ENCODE measurements at regions not wholly inside any gene's neighbourhood (a gene's known extent, or its start where the extent isn't known, plus 50 kb on each side); places are given as distances from the start of the nearest gene placed in this dataset.

DNA sequence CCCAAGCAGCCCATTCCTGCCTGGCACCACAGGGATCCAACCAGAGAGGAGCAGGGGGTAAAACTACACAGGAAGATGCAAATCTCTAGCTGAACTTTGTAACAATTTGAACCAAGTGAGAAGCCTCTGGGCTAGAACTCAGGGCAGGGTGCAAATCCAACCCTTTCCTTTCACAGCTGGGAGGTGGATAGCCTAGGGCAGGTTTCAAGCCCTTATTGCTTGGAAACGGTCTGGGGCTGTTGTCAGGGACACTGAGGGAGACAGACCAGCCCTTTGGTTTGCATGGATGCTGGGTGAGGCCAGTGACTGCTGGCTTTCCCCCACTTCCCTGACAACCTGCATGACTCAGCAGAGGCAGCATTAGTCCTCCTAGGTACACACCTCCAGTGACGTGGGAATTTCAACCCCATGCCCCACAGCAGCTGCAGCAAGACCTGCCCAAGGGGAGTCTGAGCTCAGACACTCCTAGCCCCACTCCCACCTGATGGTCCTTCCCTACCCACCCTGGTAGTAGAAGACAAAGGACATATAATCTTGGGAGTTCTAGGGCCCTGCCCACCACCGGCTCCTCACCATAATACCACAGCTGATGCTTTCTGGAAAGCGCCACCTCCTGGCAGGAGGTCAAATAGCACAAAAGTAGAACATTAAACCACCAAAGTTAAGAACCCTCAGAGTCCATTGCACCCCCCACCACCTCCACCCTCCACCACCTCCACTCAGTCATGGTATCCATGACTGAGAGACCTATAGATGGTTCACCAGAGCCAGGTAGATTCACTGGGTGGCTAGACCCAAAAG lies 797.7 kb upstream of the MAN1A1 start:
- Histone ChIP-seq H3K4me1 (ENCODE audit: insufficient read depth, low read length) (no peaks in the 10 kb centered on the region), H3K4ac (ENCODE audit: low read depth, low read length) (no peak overlapping the region; the same call in 1 of the 2 replicates), H2BK12ac (ENCODE audit: insufficient read length, low read depth, low read length) (no peak overlapping the region), H3T11ph (ENCODE audit: low read length) (no peak overlapping the region), H3K4me2 (ENCODE audit: insufficient read depth, insufficient read length, low read length) (no peak overlapping the region), H2BK20ac (ENCODE audit: low read depth, low read length, poor library complexity, severe bottlenecking) (peak overlapping the region; percentile 26), H3K23me2 (ENCODE audit: insufficient read length, low read depth, low read length, poor library complexity, severe bottlenecking) (no peaks in the 10 kb centered on the region), H4K20me1 (ENCODE audit: control insufficient read depth, insufficient read depth, insufficient read length) (no peaks in the 10 kb centered on the region), H3K79me2 (ENCODE audit: insufficient read depth, low read length) (no peaks in the 10 kb centered on the region), H4K5ac (ENCODE audit: insufficient read length, low read depth, low read length) (peak overlapping the region; percentile 63), H4K8ac (replicated peaks; ENCODE audit: insufficient read length, low read depth, low read length) (no peak overlapping the region), H2BK120ac (ENCODE audit: low read depth, low read length, poor library complexity, severe bottlenecking) (no peak overlapping the region), H3K9ac (ENCODE audit: extremely low read depth, insufficient read length, low read length) (no peak overlapping the region), H2AFZ (ENCODE audit: low read length) (no peak overlapping the region), H2BK5ac (ENCODE audit: insufficient read length, low read length) (no peak overlapping the region), H3K23ac (ENCODE audit: insufficient read length, low read depth, low read length) (no peak overlapping the region), H3K56ac (ENCODE audit: insufficient read length, low read depth, low read length) (no peak overlapping the region), H2AK5ac (ENCODE audit: insufficient read length, low read length) (no peak overlapping the region), H4K91ac (ENCODE audit: insufficient read length, low read depth, low read length) (no peak overlapping the region), H3K27ac (ENCODE audit: insufficient read length, low read depth, low read length) (no peak overlapping the region), H3K18ac (ENCODE audit: insufficient read length, low read depth, low read length) (no peak overlapping the region), H2BK15ac (ENCODE audit: low read depth, low read length) (no peak overlapping the region), H3K27me3 (ENCODE audit: insufficient read depth, low read length) (no peaks in the 10 kb centered on the region), H3K9me3 (ENCODE audit: control insufficient read depth, low read depth, low read length) (no peaks in the 10 kb centered on the region), H3K79me1 (ENCODE audit: insufficient read depth, low read depth, low read length, poor library complexity, severe bottlenecking) (no peaks in the 10 kb centered on the region), H3K14ac (ENCODE audit: insufficient read depth, low read length) (no peak overlapping the region)
- no CpG with 5 or more reads among the region's 4 CpGs for WGBS (ENCODE audit: extremely low coverage, insufficient read length, low lambda C conversion rate)
- Mint-ChIP-seq H3K4me1 (peaks cover 0 to 2% of the 10 kb centered on the region in 2 experiments; a peak in 1 of 4 replicates), H3K36me3 (ENCODE audit: insufficient read depth in 1 of 3, low read depth in 3 of 3) (peaks cover 5 to 10% (median 7%) of the 10 kb centered on the region in 3 experiments; a peak in 4 of 7 replicates), H3K27me3 (ENCODE audit: low read depth) (no peaks in the 10 kb centered on the region), H3K9me3 (peaks cover 4 to 10% of the 10 kb centered on the region in 2 experiments; a peak in 4 of 5 replicates), H3K4me3 (no peak overlapping the region), H3K27ac (peak overlapping the region in 1 of 3 experiments; percentile 27; a peak in 1 of 7 replicates)
- DNase-seq, result peak; percentile 30
- TF ChIP-seq, protein P1, sequence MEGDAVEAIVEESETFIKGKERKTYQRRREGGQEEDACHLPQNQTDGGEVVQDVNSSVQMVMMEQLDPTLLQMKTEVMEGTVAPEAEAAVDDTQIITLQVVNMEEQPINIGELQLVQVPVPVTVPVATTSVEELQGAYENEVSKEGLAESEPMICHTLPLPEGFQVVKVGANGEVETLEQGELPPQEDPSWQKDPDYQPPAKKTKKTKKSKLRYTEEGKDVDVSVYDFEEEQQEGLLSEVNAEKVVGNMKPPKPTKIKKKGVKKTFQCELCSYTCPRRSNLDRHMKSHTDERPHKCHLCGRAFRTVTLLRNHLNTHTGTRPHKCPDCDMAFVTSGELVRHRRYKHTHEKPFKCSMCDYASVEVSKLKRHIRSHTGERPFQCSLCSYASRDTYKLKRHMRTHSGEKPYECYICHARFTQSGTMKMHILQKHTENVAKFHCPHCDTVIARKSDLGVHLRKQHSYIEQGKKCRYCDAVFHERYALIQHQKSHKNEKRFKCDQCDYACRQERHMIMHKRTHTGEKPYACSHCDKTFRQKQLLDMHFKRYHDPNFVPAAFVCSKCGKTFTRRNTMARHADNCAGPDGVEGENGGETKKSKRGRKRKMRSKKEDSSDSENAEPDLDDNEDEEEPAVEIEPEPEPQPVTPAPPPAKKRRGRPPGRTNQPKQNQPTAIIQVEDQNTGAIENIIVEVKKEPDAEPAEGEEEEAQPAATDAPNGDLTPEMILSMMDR (conservative IDR thresholded peaks at IDR 0.05), result peak; percentile 54; the same call in 2 of the 3 replicates

Measured in H9 (cell line).